GM18867 (cell line): ENCODE measurements at regions not wholly inside any gene's neighbourhood (a gene's known extent, or its start where the extent isn't known, plus 50 kb on each side); places are given as distances from the start of the nearest gene placed in this dataset.
"Not testable (repeated sequence)": the region's sequence is repeated elsewhere in the genome, so short reads cannot be mapped to it uniquely, and the experiment has no call there.

Experiments used
- ATAC-seq: cut with Tn5 transposase; IDR thresholded peaks from one replicate; pipeline ENCODE4 v1.9.1; 2021; ENCODE audit warnings: mild to moderate bottlenecking, moderate library complexity; ENCODE audit not compliant: unreplicated experiment

GRCh38 chr5:175347931-175348330 lies 96.1 kb downstream of the DRD1 start:
- ATAC-seq = no peak

- ATAC-seq = no peak
Observed at GRCh38 chr5:175347027-175347426, 97.0 kb downstream of the DRD1 start.

GRCh38 chr5:175344331-175345195 lies 99.4 kb downstream of the DRD1 start:
- no peak for ATAC-seq

- no peak for ATAC-seq
Observed at GRCh38 chr5:175343308-175343707, 100.7 kb downstream of the DRD1 start.

GRCh38 chr5:175340180-175340579 lies 103.8 kb downstream of the DRD1 start:
- no peak for ATAC-seq

GRCh38 chr5:175337680-175338079 lies 106.3 kb downstream of the DRD1 start:
- ATAC-seq = no peak

- no peak for ATAC-seq
Observed at GRCh38 chr5:175336781-175337180, 107.2 kb downstream of the DRD1 start.

- no peak for ATAC-seq
Observed at GRCh38 chr5:175335691-175336090, 108.3 kb downstream of the DRD1 start.

- not testable (repeated sequence) for ATAC-seq
Observed at GRCh38 chr5:175331173-175332036, 112.6 kb downstream of the DRD1 start.

GRCh38 chr5:175329976-175330375 lies 114.0 kb downstream of the DRD1 start:
- ATAC-seq = no peak

GRCh38 chr5:175328687-175329086 lies 115.3 kb downstream of the DRD1 start:
- no peak for ATAC-seq

GRCh38 chr5:175328176-175328575 lies 115.8 kb downstream of the DRD1 start:
- no peak for ATAC-seq

GRCh38 chr5:175325681-175326080 lies 118.3 kb downstream of the DRD1 start:
- no peak for ATAC-seq

GRCh38 chr5:175321927-175322532 lies 122.0 kb downstream of the DRD1 start:
- no peak for ATAC-seq

- no peak for ATAC-seq
Observed at GRCh38 chr5:175319199-175319598, 124.8 kb downstream of the DRD1 start.

- no peak for ATAC-seq
Observed at GRCh38 chr5:175317872-175318271, 126.1 kb downstream of the DRD1 start.

GRCh38 chr5:175309218-175309810 lies 134.7 kb downstream of the DRD1 start:
- no peak for ATAC-seq

GRCh38 chr5:175308701-175309100 lies 135.3 kb downstream of the DRD1 start:
- no peak for ATAC-seq

- no peak for ATAC-seq
Observed at GRCh38 chr5:175306381-175306780, 137.6 kb downstream of the DRD1 start.

- no peak for ATAC-seq
Observed at GRCh38 chr5:175305251-175305650, 138.7 kb downstream of the DRD1 start.

GRCh38 chr5:175290379-175290778 lies 153.6 kb downstream of the DRD1 start:
- ATAC-seq = no peak
